Right cardiac atrium (tissue), 5 donors: ENCODE measurements at regions not wholly inside any gene's neighbourhood (a gene's known extent, or its start where the extent isn't known, plus 50 kb on each side); places are given as distances from the start of the nearest gene placed in this dataset.

Experiments
- ATAC-seq, 2 donors: fragments of 200-7000 bp; cut with Tn5 transposase; one replicate each; pipeline versions ENCODE4 v1.8.0 to v1.9.1; 2020; ENCODE audit warnings: moderate library complexity in 2 of 2, mild to moderate bottlenecking in 1 of 2
- DNase-seq, 3 donors: peaks; one replicate each; pipeline ENCODE4 v3.0.0-alpha.2; 2020
- H3K27ac ChIP-seq: one replicate; pipeline ENCODE4 v1.5.1; 2013; ENCODE audit warnings: mild to moderate bottlenecking, low read length, control low read depth, moderate library complexity
- H3K27me3 ChIP-seq: one replicate; pipeline ENCODE4 v1.6.1; 2013; ENCODE audit not compliant: control insufficient read depth, insufficient read depth
- H3K4me1 ChIP-seq: one replicate; pipeline ENCODE4 v1.6.1; 2013; ENCODE audit warnings: low read length; ENCODE audit not compliant: control insufficient read depth, insufficient read depth
- H3K4me3 ChIP-seq: one replicate; pipeline ENCODE4 v1.5.1; 2013; ENCODE audit warnings: low read length, control low read depth
- H3K9me3 ChIP-seq: one replicate; pipeline ENCODE4 v1.6.1; 2013; ENCODE audit warnings: low read length; ENCODE audit not compliant: control insufficient read depth
- WGBS: extraction: QIAGEN DNeasy Blood & Tissue Kit; methylation state at CpG from one replicate; pipeline ENCODE4 v1.1.7; 2013; 5-methylcytosine and 5-hydroxymethylcytosine counted together
- intact Hi-C, 4 donors: fragments of 100-400 bp; cut with DNase I; formaldehyde crosslinking; loops; one replicate each; pipeline versions ENCODE4 v1.11.0 to v1.14.0; 2022 to 2023
- donor health status: healthy with polysubstance abuse.
- donor health status: DM: no; HTN: yes; CAD: no.
- donor health status: DM: no; HTN: no; CAD: no.
- donor health status: DM: no; HTN: yes; CAD: no; lungs with severe emphysema.
- donor health status: DM: yes; HTN: yes; CAD: no.

GRCh38 chr5:7955476-7955875, 86.5 kb downstream of the MTRR start:
- H3K27me3 ChIP-seq, result no peaks in the 10 kb centered on the region
- ATAC-seq, result no peak
- no peak overlapping the region for H3K4me3 ChIP-seq
- no peaks in the 10 kb centered on the region for H3K4me1 ChIP-seq
- 71% methylated on average over 4 of the region's 4 CpGs for WGBS
- no peak for DNase-seq
- no peaks in the 10 kb centered on the region for H3K9me3 ChIP-seq
- H3K27ac ChIP-seq, result no peak overlapping the region
- intact Hi-C loops, result no loop called here

DNA sequence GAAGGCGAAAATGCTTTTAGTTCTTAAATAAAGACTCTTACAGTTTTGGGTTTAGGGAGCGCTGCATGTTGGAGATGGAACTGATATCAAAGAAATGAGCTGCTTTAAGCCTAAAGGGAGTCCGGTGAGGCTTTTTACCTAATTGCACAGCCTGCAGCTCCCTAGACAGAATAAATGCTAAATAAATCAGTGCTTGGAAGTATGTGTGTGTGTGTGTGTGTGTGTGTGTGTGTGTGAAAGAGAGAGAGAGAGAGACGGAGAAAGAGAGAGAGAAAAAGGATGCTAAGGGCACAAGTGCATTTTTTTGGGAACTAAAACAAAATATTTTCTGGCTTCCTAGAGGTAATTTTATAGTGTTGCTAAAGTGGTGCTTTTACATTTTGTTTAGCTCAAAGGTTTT, 88.4 kb downstream of the MTRR start:
- Histone ChIP-seq H3K9me3 (no peaks in the 10 kb centered on the region), H3K27ac (no peak overlapping the region), H3K27me3 (no peaks in the 10 kb centered on the region), H3K4me3 (no peak overlapping the region), H3K4me1 (no peaks in the 10 kb centered on the region)
- DNase-seq (no peak), ATAC-seq (no peak)
- 82% methylated on average over 4 of the region's 4 CpGs for WGBS
- intact Hi-C loops, result no loop called here

DNA sequence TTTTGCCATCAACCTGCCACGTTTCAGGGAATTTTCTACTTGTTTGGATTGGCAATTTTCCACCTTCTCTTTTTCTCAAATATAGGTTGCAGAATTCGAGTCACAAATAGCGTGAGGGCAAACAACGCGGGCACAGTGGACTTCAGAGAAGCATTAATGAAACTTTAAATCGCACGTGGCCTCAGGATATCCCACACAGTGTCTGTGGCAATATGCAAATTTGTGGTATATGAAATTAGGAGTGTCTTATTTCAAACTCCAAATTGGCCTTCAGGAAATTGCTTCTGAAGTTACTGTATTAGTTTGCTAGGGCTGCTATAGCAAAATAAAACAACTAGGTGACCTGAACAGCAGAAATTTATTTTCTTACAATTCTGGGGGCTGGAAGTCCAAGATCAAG, 91.2 kb downstream of the MTRR start:
- no peak overlapping the region for H3K27ac ChIP-seq
- no peaks in the 10 kb centered on the region for H3K9me3 ChIP-seq
- ATAC-seq, result no peak
- H3K4me3 ChIP-seq, result no peak overlapping the region
- no peak for DNase-seq
- intact Hi-C loops, result no loop called here
- no peaks in the 10 kb centered on the region for H3K27me3 ChIP-seq
- H3K4me1 ChIP-seq, result no peaks in the 10 kb centered on the region
- 85% methylated on average over 7 of the region's 7 CpGs for WGBS

GRCh38 chr5:7961540-7961939, 92.6 kb downstream of the MTRR start:
- no peaks in the 10 kb centered on the region for H3K9me3 ChIP-seq
- no peaks in the 10 kb centered on the region for H3K4me1 ChIP-seq
- ATAC-seq (no peak), DNase-seq (no peak)
- H3K27ac ChIP-seq, result no peak overlapping the region
- H3K27me3 ChIP-seq, result no peaks in the 10 kb centered on the region
- intact Hi-C loops, result no loop called here
- no peak overlapping the region for H3K4me3 ChIP-seq
- WGBS, result 62% methylated on average over 6 of the region's 6 CpGs

DNA sequence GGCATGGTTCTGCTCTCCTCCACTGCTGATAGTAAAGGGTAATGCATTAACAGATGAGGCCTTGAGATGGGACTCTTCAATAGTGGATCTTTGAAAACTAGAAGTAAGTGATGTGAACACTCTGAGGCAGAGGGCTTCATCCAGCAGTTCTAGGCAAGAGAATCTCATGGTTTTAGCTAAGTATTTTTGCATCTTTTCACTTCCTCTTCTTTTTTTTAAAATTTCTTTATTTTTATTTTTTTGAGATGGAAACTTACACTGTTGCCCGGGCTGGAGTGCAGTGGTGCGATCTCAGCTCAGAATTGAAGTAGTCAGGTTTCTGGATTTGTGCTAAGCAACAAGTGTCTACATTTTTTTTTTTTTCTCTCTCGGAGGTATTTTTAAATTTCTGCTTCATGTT, 101.9 kb downstream of the MTRR start:
- intact Hi-C loops, result no loop called here
- ATAC-seq, result no peak

GRCh38 chr5:7976411-7977190, 107.7 kb downstream of the MTRR start:
- no peaks in the 10 kb centered on the region for H3K27me3 ChIP-seq
- intact Hi-C loops, result no loop called here

More for the DNA sequence above, 101.9 kb downstream of the MTRR start:
- no peak overlapping the region for H3K4me3 ChIP-seq
- no peaks in the 10 kb centered on the region for H3K27me3 ChIP-seq
- 88% methylated on average over 3 of the region's 3 CpGs for WGBS
- no peak for DNase-seq
- H3K4me1 ChIP-seq, result no peaks in the 10 kb centered on the region
- H3K27ac ChIP-seq, result no peak overlapping the region
- H3K9me3 ChIP-seq, result peaks cover 4% of the 10 kb centered on the region

DNA sequence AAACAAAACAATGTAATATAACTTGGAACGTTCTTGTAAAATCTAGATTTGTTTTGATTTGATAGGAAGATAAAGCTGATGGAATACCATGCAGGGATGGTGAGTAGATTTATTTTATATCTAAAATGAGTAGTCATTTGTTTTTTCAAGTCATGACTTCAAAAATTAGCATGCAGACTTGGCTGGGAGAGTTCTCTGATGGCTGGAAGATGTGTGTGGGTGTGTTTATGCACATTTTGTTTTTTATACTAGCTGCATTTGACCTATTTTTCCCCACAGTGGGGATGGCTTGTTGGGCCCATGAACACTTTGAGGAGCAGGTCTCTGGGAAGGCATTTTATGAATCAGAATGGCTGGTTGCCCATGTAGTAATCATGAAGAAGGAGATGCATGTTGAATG, 109.2 kb downstream of the MTRR start:
- no peaks in the 10 kb centered on the region for H3K4me1 ChIP-seq

More at GRCh38 chr5:7976411-7977190, 107.7 kb downstream of the MTRR start:
- 81% methylated on average over 5 of the region's 5 CpGs for WGBS
- peaks cover 5% of the 10 kb centered on the region for H3K9me3 ChIP-seq
- H3K27ac ChIP-seq, result no peak overlapping the region
- no peak for ATAC-seq
- H3K4me3 ChIP-seq, result no peak overlapping the region
- no peaks in the 10 kb centered on the region for H3K4me1 ChIP-seq
- no peak for DNase-seq

GRCh38 chr5:7978991-7979390, 110.0 kb downstream of the MTRR start:
- Histone ChIP-seq H3K4me3 (no peak overlapping the region), H3K27me3 (no peaks in the 10 kb centered on the region), H3K27ac (no peak overlapping the region), H3K9me3 (peaks cover 5% of the 10 kb centered on the region), H3K4me1 (no peaks in the 10 kb centered on the region)
- ATAC-seq (peak in 1 of 2 donors; percentile 23), DNase-seq (no peak)
- 63% methylated on average over 2 of the region's 2 CpGs for WGBS
- intact Hi-C loops, result no loop called here

More for the DNA sequence above, 109.2 kb downstream of the MTRR start:
- DNase-seq (no peak), ATAC-seq (no peak)
- peaks cover 5% of the 10 kb centered on the region for H3K9me3 ChIP-seq
- no peaks in the 10 kb centered on the region for H3K27me3 ChIP-seq
- no peak overlapping the region for H3K27ac ChIP-seq
- intact Hi-C loops, result no loop called here
- 45% methylated on average over 1 of the region's 1 CpG for WGBS
- no peak overlapping the region for H3K4me3 ChIP-seq

DNA sequence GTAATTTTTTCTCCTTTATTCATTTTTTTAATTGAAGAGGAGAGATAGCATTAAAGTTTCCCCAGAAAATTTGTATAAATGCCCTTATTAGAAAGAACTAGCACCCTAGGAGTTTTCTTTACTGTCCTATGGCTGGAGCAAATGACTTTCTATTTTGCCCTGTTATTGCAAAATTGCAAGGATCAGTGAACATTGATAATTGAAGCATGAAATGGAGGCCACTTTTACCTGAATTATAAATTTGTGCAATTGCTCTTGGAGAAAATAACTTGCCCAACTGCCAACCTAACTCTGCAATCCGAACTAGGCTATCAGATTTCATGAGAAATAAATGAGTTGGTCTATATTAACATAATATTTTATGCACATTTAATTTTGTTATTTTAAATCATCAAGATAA, 111.9 kb downstream of the MTRR start:
- no peak for DNase-seq
- 72% methylated on average over 1 of the region's 1 CpG for WGBS
- no peak overlapping the region for H3K27ac ChIP-seq
- no peaks in the 10 kb centered on the region for H3K4me1 ChIP-seq
- H3K9me3 ChIP-seq, result peaks cover 2% of the 10 kb centered on the region
- no peaks in the 10 kb centered on the region for H3K27me3 ChIP-seq
- ATAC-seq, result no peak
- no peak overlapping the region for H3K4me3 ChIP-seq
- intact Hi-C loops, result no loop called here

DNA sequence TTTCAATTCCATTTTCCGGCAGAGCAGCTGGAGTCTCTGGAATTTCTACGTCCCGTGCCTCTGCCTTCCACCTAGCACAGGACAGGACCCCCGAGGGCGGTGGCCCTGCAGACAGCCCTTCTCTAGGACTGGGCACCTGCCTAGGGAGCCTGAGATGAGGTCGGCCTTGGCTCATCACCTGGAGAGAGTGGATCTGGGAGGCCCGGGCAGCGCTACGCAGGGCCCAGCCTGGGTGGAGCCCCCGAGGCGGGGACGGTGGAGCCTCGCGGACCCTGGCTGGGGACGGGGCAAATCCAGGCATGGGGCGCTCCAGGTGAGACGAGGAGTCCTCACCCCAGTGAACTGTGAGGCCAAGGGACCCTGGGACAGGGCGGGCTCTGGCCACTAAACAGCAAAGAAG, 114.5 kb downstream of the MTRR start:
- 97% methylated on average over 18 of the region's 18 CpGs for WGBS
- H3K9me3 ChIP-seq, result no peaks in the 10 kb centered on the region
- H3K4me1 ChIP-seq, result no peaks in the 10 kb centered on the region
- H3K27ac ChIP-seq, result no peak overlapping the region
- H3K27me3 ChIP-seq, result no peaks in the 10 kb centered on the region
- intact Hi-C loops, result no loop called here
- no peak overlapping the region for H3K4me3 ChIP-seq
- ATAC-seq, result no peak
- no peak for DNase-seq

- H3K27ac ChIP-seq, result no peak overlapping the region
- WGBS, result 70% methylated on average over 7 of the region's 7 CpGs
- ATAC-seq, result no peak
- H3K27me3 ChIP-seq, result no peaks in the 10 kb centered on the region
- intact Hi-C loops, result no loop called here
- H3K4me3 ChIP-seq, result no peak overlapping the region
- DNase-seq, result no peak
- H3K9me3 ChIP-seq, result peaks cover 4% of the 10 kb centered on the region
- H3K4me1 ChIP-seq, result no peaks in the 10 kb centered on the region
Observed at GRCh38 chr5:7991125-7991821, 122.3 kb downstream of the MTRR start.
